ENCODE measurements at regions not wholly inside any gene's neighbourhood (a gene's known extent, or its start where the extent isn't known, plus 50 kb on each side); places are given as distances from the start of the nearest gene placed in this dataset.

DNA sequence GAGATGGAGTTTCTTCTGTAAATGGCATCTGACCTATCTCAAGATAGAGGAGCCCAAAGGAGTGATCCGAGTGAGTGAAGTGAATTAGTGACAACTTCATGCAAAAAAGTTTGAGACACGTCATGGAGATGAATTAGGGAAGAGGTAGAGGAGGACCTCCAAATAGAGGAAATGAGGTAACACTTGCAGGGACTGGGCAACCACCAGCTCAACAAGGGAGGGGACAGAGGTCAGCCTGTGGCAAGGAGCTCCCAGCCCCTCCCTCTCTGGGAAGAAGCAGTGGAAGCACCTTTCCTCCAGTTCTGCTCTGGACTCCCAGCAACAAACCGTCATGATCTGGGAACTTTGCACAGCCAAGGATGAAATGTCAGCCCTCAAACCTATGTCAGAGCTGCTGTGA lies 83.5 kb upstream of the IKZF1 start:
- ATAC-seq (no peak), DNase-seq (ENCODE audit: low read depth, low spot score) (no peak)
- ChIA-PET POLR2A (no interaction called here), CTCF (no interaction called here)
- Histone ChIP-seq H3K9me3 (ENCODE audit: control insufficient read depth, insufficient read depth, low read depth, low read length) (no peaks in the 10 kb centered on the region), H3K27ac (ENCODE audit: low read length) (no peak overlapping the region), H3K4me3 (ENCODE audit: low read depth in 2 of 2, low read length in 2 of 2) (no peak overlapping the region), H3K27me3 (ENCODE audit: control insufficient read depth, insufficient read depth, low read length) (no peaks in the 10 kb centered on the region), H3K4me1 (ENCODE audit: control insufficient read depth, insufficient read depth, low read length) (no peaks in the 10 kb centered on the region), H3K36me3 (ENCODE audit: control insufficient read depth, insufficient read depth, low read length) (no peaks in the 10 kb centered on the region)
- intact Hi-C loops (cut with micrococcal nuclease; ENCODE audit: unreplicated experiment), result no loop called here
- TF ChIP-seq SIN3A (IDR thresholded peaks at IDR 0.05; ENCODE audit: borderline replicate concordance, insufficient read depth, low read depth, low read length), result no peak
- TF ChIP-seq, protein P1, sequence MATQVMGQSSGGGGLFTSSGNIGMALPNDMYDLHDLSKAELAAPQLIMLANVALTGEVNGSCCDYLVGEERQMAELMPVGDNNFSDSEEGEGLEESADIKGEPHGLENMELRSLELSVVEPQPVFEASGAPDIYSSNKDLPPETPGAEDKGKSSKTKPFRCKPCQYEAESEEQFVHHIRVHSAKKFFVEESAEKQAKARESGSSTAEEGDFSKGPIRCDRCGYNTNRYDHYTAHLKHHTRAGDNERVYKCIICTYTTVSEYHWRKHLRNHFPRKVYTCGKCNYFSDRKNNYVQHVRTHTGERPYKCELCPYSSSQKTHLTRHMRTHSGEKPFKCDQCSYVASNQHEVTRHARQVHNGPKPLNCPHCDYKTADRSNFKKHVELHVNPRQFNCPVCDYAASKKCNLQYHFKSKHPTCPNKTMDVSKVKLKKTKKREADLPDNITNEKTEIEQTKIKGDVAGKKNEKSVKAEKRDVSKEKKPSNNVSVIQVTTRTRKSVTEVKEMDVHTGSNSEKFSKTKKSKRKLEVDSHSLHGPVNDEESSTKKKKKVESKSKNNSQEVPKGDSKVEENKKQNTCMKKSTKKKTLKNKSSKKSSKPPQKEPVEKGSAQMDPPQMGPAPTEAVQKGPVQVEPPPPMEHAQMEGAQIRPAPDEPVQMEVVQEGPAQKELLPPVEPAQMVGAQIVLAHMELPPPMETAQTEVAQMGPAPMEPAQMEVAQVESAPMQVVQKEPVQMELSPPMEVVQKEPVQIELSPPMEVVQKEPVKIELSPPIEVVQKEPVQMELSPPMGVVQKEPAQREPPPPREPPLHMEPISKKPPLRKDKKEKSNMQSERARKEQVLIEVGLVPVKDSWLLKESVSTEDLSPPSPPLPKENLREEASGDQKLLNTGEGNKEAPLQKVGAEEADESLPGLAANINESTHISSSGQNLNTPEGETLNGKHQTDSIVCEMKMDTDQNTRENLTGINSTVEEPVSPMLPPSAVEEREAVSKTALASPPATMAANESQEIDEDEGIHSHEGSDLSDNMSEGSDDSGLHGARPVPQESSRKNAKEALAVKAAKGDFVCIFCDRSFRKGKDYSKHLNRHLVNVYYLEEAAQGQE (IDR thresholded peaks at IDR 0.05; ENCODE audit: insufficient read depth in 1 of 2, low read depth in 2 of 2, low read length in 1 of 2), result no peak
- no peak for TF ChIP-seq POLR2AphosphoS5 (IDR thresholded peaks at IDR 0.05; ENCODE audit: low read depth, low read length)
- TF ChIP-seq TCF7L2 (IDR thresholded peaks at IDR 0.05; ENCODE audit: low read depth, low read length), result no peak
- TF ChIP-seq, protein P2, sequence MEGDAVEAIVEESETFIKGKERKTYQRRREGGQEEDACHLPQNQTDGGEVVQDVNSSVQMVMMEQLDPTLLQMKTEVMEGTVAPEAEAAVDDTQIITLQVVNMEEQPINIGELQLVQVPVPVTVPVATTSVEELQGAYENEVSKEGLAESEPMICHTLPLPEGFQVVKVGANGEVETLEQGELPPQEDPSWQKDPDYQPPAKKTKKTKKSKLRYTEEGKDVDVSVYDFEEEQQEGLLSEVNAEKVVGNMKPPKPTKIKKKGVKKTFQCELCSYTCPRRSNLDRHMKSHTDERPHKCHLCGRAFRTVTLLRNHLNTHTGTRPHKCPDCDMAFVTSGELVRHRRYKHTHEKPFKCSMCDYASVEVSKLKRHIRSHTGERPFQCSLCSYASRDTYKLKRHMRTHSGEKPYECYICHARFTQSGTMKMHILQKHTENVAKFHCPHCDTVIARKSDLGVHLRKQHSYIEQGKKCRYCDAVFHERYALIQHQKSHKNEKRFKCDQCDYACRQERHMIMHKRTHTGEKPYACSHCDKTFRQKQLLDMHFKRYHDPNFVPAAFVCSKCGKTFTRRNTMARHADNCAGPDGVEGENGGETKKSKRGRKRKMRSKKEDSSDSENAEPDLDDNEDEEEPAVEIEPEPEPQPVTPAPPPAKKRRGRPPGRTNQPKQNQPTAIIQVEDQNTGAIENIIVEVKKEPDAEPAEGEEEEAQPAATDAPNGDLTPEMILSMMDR (IDR thresholded peaks at IDR 0.05), result no peak
- no TSS peak for BruUV-seq (replicated peaks)
- in situ Hi-C loops (cut with HindIII; ENCODE audit: low pct_unique_long_range_greater_than_20kb, low sequenced_read_pairs), result no loop called here

DNA sequence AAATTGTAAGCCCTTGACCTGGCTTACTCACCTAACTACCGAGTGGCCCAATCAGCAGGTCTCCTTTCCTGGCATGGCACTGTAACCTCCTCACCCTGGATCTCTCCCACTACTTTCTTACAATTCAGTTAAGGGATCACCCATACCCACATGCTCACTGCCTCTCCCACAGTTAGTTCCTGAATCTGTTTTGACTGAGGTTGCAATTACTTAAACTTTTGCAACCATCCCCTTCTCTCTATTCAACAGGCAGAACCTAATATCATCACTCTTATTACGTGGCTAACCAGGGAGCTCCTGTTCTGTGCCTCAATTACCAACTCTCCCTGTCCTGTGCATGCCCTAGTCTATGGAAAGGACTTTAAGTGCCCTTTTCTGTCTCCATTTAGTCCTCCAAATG lies 84.2 kb upstream of the IKZF1 start:
- no peak overlapping the region for H3K4me3 ChIP-seq (ENCODE audit: low read depth in 2 of 2, low read length in 2 of 2)
- H3K4me1 ChIP-seq (ENCODE audit: control insufficient read depth, insufficient read depth, low read length), result no peaks in the 10 kb centered on the region
- no peak for TF ChIP-seq POLR2AphosphoS5 (IDR thresholded peaks at IDR 0.05; ENCODE audit: low read depth, low read length)
- TF ChIP-seq, protein P2 (IDR thresholded peaks at IDR 0.05), result no peak
- no peak for TF ChIP-seq TCF7L2 (IDR thresholded peaks at IDR 0.05; ENCODE audit: low read depth, low read length)
- no peak for TF ChIP-seq SIN3A (IDR thresholded peaks at IDR 0.05; ENCODE audit: borderline replicate concordance, insufficient read depth, low read depth, low read length)
- TF ChIP-seq, protein P1 (IDR thresholded peaks at IDR 0.05; ENCODE audit: insufficient read depth in 1 of 2, low read depth in 2 of 2, low read length in 1 of 2), result no peak
- intact Hi-C loops (cut with micrococcal nuclease; ENCODE audit: unreplicated experiment) (no loop called here), in situ Hi-C loops (cut with HindIII; ENCODE audit: low pct_unique_long_range_greater_than_20kb, low sequenced_read_pairs) (no loop called here)
- no peaks in the 10 kb centered on the region for H3K9me3 ChIP-seq (ENCODE audit: control insufficient read depth, insufficient read depth, low read depth, low read length)
- ATAC-seq, result no peak
- no peak overlapping the region for H3K27ac ChIP-seq (ENCODE audit: low read length)
- ChIA-PET CTCF (no interaction called here), POLR2A (no interaction called here)
- DNase-seq (ENCODE audit: low read depth, low spot score), result no peak
- peaks cover 2% of the 10 kb centered on the region; the same call in 1 of the 2 replicates for H3K27me3 ChIP-seq (ENCODE audit: control insufficient read depth, insufficient read depth, low read length)
- no peaks in the 10 kb centered on the region for H3K36me3 ChIP-seq (ENCODE audit: control insufficient read depth, insufficient read depth, low read length)
- no TSS peak for BruUV-seq (replicated peaks)
